NCI-H748 (cell line): ENCODE measurements at regions not wholly inside any gene's neighbourhood (a gene's known extent, or its start where the extent isn't known, plus 50 kb on each side); places are given as distances from the start of the nearest gene placed in this dataset.

Source experiments
- DNase-seq: peaks from one replicate; lab custom pipeline; 2025; ENCODE audit not compliant: unreplicated experiment; lab: John Stamatoyannopoulos, UW

GRCh38 chr1:163874070-163874469, 552.3 kb downstream of the NUF2 start:
- no peak for DNase-seq

- peak; percentile 28 for DNase-seq
Measured at GRCh38 chr1:163875200-163875926, 553.6 kb downstream of the NUF2 start.

GRCh38 chr1:163875927-163876320, 554.2 kb downstream of the NUF2 start:
- peak; percentile 33 for DNase-seq

GRCh38 chr1:163876546-163876945, 554.8 kb downstream of the NUF2 start:
- no peak for DNase-seq

- DNase-seq, result no peak
Measured at GRCh38 chr1:163877016-163877415, 555.3 kb downstream of the NUF2 start.

- DNase-seq, result no peak
Measured at GRCh38 chr1:163885510-163885909, 563.8 kb downstream of the NUF2 start.

GRCh38 chr1:163896001-163896400, 574.2 kb downstream of the NUF2 start:
- DNase-seq, result no peak

GRCh38 chr1:163897412-163898155, 575.8 kb downstream of the NUF2 start:
- no peak for DNase-seq

- no peak for DNase-seq
Measured at GRCh38 chr1:163906283-163906682, 584.5 kb downstream of the NUF2 start.

- no peak for DNase-seq
Measured at GRCh38 chr1:163912170-163912884, 590.6 kb downstream of the NUF2 start.

- DNase-seq, result no peak
Measured at GRCh38 chr1:163914785-163915413, 593.1 kb downstream of the NUF2 start.

- DNase-seq, result peak; percentile 7
Measured at GRCh38 chr1:163922743-163923201, 601.0 kb downstream of the NUF2 start.

- no peak for DNase-seq
Measured at GRCh38 chr1:163924041-163924440, 602.3 kb downstream of the NUF2 start.

GRCh38 chr1:163927493-163927892, 605.7 kb downstream of the NUF2 start:
- peak; percentile 32 for DNase-seq

GRCh38 chr1:163928069-163928468, 606.3 kb downstream of the NUF2 start:
- peak; percentile 74 for DNase-seq

GRCh38 chr1:163928651-163929050, 606.9 kb downstream of the NUF2 start:
- DNase-seq, result peak; percentile 86

GRCh38 chr1:163932901-163933300, 611.1 kb downstream of the NUF2 start:
- no peak for DNase-seq

- DNase-seq, result peak; percentile 45
Measured at GRCh38 chr1:163933437-163933836, 611.7 kb downstream of the NUF2 start.

GRCh38 chr1:163935738-163936374, 614.1 kb downstream of the NUF2 start:
- DNase-seq, result no peak

GRCh38 chr1:163959622-163960021, 599.4 kb upstream of the PBX1 start:
- no peak for DNase-seq

GRCh38 chr1:163970151-163970550, 588.8 kb upstream of the PBX1 start:
- no peak for DNase-seq
